BLaER1 (cell line): ENCODE measurements at regions not wholly inside any gene's neighbourhood (a gene's known extent, or its start where the extent isn't known, plus 50 kb on each side); places are given as distances from the start of the nearest gene placed in this dataset.
"Not testable (repeated sequence)": the region's sequence is repeated elsewhere in the genome, so short reads cannot be mapped to it uniquely, and the experiment has no call there.

Experiments used
- H3K27ac ChIP-seq: shearing (Covaris generic); formaldehyde crosslinking; 2 replicates; pipeline ENCODE4 v1.8.1; 2022
- H3K27me3 ChIP-seq: shearing (Covaris generic); formaldehyde crosslinking; 2 replicates; pipeline ENCODE4 v1.8.1; 2022
- H3K36me3 ChIP-seq: shearing (Covaris generic); formaldehyde crosslinking; 2 replicates; pipeline ENCODE4 v1.8.1; 2022
- H3K4me1 ChIP-seq: shearing (Covaris generic); formaldehyde crosslinking; 2 replicates; pipeline ENCODE4 v1.8.1; 2022
- H3K4me2 ChIP-seq: shearing (Covaris generic); formaldehyde crosslinking; 2 replicates; pipeline ENCODE4 v1.8.1; 2022
- H3K4me3 ChIP-seq: shearing (Covaris generic); formaldehyde crosslinking; 2 replicates; pipeline ENCODE4 v1.8.1; 2022
- H3K9ac ChIP-seq: shearing (Covaris generic); formaldehyde crosslinking; 2 replicates; pipeline ENCODE4 v1.8.1; 2022
- H3K9me3 ChIP-seq: shearing (Covaris generic); formaldehyde crosslinking; 2 replicates; pipeline ENCODE4 v1.8.1; 2022
- H4K20me1 ChIP-seq: shearing (Covaris generic); formaldehyde crosslinking; 2 replicates; pipeline ENCODE4 v1.8.1; 2022
- Cebpa-rat ChIP-seq: shearing (Covaris generic); IDR thresholded peaks from 2 replicates; pipeline ENCODE4 v1.8.1; 2022

- Histone ChIP-seq H3K27me3 (no peaks in the 10 kb centered on the region), H3K9ac (no peak overlapping the region), H3K4me3 (no peak overlapping the region), H3K4me1 (no peaks in the 10 kb centered on the region), H3K4me2 (no peak overlapping the region), H3K27ac (no peak overlapping the region), H3K9me3 (peaks cover 10% of the 10 kb centered on the region), H3K36me3 (no peaks in the 10 kb centered on the region), H4K20me1 (no peaks in the 10 kb centered on the region)
- no peak for TF ChIP-seq Cebpa-rat
Measured at GRCh38 chr6:66198062-66198624, 491.1 kb upstream of the EYS start.

- H4K20me1 ChIP-seq = no peaks in the 10 kb centered on the region
- H3K9me3 ChIP-seq = 0 out of 2 replicates have a peak, but pooled peaks cover 5% of the 10 kb centered on the region
- H3K27me3 ChIP-seq = no peaks in the 10 kb centered on the region
- no peaks in the 10 kb centered on the region for H3K36me3 ChIP-seq
- H3K4me1 ChIP-seq = no peaks in the 10 kb centered on the region
- H3K9ac ChIP-seq = no peak overlapping the region
- no peak overlapping the region for H3K27ac ChIP-seq
- H3K4me2 ChIP-seq = no peak overlapping the region
- H3K4me3 ChIP-seq = no peak overlapping the region
- no peak for TF ChIP-seq Cebpa-rat
Measured at GRCh38 chr6:66190858-66191257, 483.8 kb upstream of the EYS start.

GRCh38 chr6:66189915-66190314, 482.9 kb upstream of the EYS start:
- Histone ChIP-seq H3K27ac (no peak overlapping the region), H3K9me3 (0 out of 2 replicates have a peak, but pooled peaks cover 5% of the 10 kb centered on the region), H3K27me3 (no peaks in the 10 kb centered on the region), H3K36me3 (no peaks in the 10 kb centered on the region), H3K4me1 (no peaks in the 10 kb centered on the region), H3K9ac (no peak overlapping the region), H3K4me3 (no peak overlapping the region), H3K4me2 (no peak overlapping the region), H4K20me1 (no peaks in the 10 kb centered on the region)
- TF ChIP-seq Cebpa-rat = no peak

- Histone ChIP-seq H3K4me1 (no peaks in the 10 kb centered on the region), H3K9me3 (0 out of 2 replicates have a peak, but pooled peaks cover 5% of the 10 kb centered on the region), H3K27me3 (no peaks in the 10 kb centered on the region), H3K36me3 (no peaks in the 10 kb centered on the region), H3K9ac (no peak overlapping the region), H3K4me2 (no peak overlapping the region), H3K27ac (no peak overlapping the region), H4K20me1 (no peaks in the 10 kb centered on the region), H3K4me3 (no peak overlapping the region)
- TF ChIP-seq Cebpa-rat = no peak
Measured at GRCh38 chr6:66186756-66187155, 479.7 kb upstream of the EYS start.

GRCh38 chr6:66184091-66184490, 477.1 kb upstream of the EYS start:
- no peaks in the 10 kb centered on the region for H3K36me3 ChIP-seq
- H3K4me3 ChIP-seq = no peak overlapping the region
- no peaks in the 10 kb centered on the region for H3K4me1 ChIP-seq
- 0 out of 2 replicates have a peak, but pooled peaks cover 5% of the 10 kb centered on the region for H3K9me3 ChIP-seq
- no peak overlapping the region for H3K4me2 ChIP-seq
- H3K27ac ChIP-seq = no peak overlapping the region
- H3K9ac ChIP-seq = no peak overlapping the region
- no peaks in the 10 kb centered on the region for H4K20me1 ChIP-seq
- H3K27me3 ChIP-seq = no peaks in the 10 kb centered on the region
- TF ChIP-seq Cebpa-rat = no peak

- H3K4me3 ChIP-seq = no peak overlapping the region
- H3K9ac ChIP-seq = no peak overlapping the region
- no peak overlapping the region for H3K27ac ChIP-seq
- H3K4me1 ChIP-seq = no peaks in the 10 kb centered on the region
- no peak for TF ChIP-seq Cebpa-rat
- no peaks in the 10 kb centered on the region for H3K36me3 ChIP-seq
- H3K4me2 ChIP-seq = no peak overlapping the region
- H4K20me1 ChIP-seq = no peaks in the 10 kb centered on the region
- H3K9me3 ChIP-seq = no peaks in the 10 kb centered on the region
- H3K27me3 ChIP-seq = no peaks in the 10 kb centered on the region
Measured at GRCh38 chr6:66179361-66179760, 472.3 kb upstream of the EYS start.

- no peaks in the 10 kb centered on the region for H4K20me1 ChIP-seq
- no peak overlapping the region for H3K4me3 ChIP-seq
- no peak overlapping the region for H3K9ac ChIP-seq
- no peak overlapping the region for H3K4me2 ChIP-seq
- H3K36me3 ChIP-seq = no peaks in the 10 kb centered on the region
- peaks cover 21% of the 10 kb centered on the region for H3K9me3 ChIP-seq
- no peaks in the 10 kb centered on the region for H3K4me1 ChIP-seq
- no peak overlapping the region for H3K27ac ChIP-seq
- no peaks in the 10 kb centered on the region for H3K27me3 ChIP-seq
- TF ChIP-seq Cebpa-rat = no peak
Measured at GRCh38 chr6:66173587-66173986, 466.6 kb upstream of the EYS start.

GRCh38 chr6:66166713-66167112, 459.7 kb upstream of the EYS start:
- H4K20me1 ChIP-seq, H3K4me2 ChIP-seq, H3K4me3 ChIP-seq, H3K4me1 ChIP-seq, H3K27ac ChIP-seq, H3K36me3 ChIP-seq, H3K27me3 ChIP-seq, H3K9ac ChIP-seq: not testable (repeated sequence)
- H3K9me3 ChIP-seq = peaks cover 17% of the 10 kb centered on the region

- Histone ChIP-seq H3K36me3 (no peaks in the 10 kb centered on the region), H3K9me3 (peaks cover 32% of the 10 kb centered on the region), H3K4me3 (no peak overlapping the region), H3K9ac (no peak overlapping the region), H3K4me2 (no peak overlapping the region), H3K27ac (no peak overlapping the region), H3K4me1 (no peaks in the 10 kb centered on the region), H4K20me1 (no peaks in the 10 kb centered on the region), H3K27me3 (no peaks in the 10 kb centered on the region)
- no peak for TF ChIP-seq Cebpa-rat
Measured at GRCh38 chr6:66161546-66162108, 454.6 kb upstream of the EYS start.

- no peaks in the 10 kb centered on the region for H4K20me1 ChIP-seq
- no peak overlapping the region for H3K4me2 ChIP-seq
- no peak overlapping the region for H3K27ac ChIP-seq
- H3K27me3 ChIP-seq = no peaks in the 10 kb centered on the region
- TF ChIP-seq Cebpa-rat = no peak
- H3K36me3 ChIP-seq = no peaks in the 10 kb centered on the region
- H3K4me1 ChIP-seq = no peaks in the 10 kb centered on the region
- peaks cover 28% of the 10 kb centered on the region for H3K9me3 ChIP-seq
- H3K4me3 ChIP-seq = no peak overlapping the region
- no peak overlapping the region for H3K9ac ChIP-seq
Measured at GRCh38 chr6:66159937-66160336, 452.9 kb upstream of the EYS start.

GRCh38 chr6:66153247-66153646, 446.2 kb upstream of the EYS start:
- Histone ChIP-seq H3K36me3 (no peaks in the 10 kb centered on the region), H3K4me3 (no peak overlapping the region), H4K20me1 (no peaks in the 10 kb centered on the region), H3K4me2 (no peak overlapping the region), H3K27me3 (no peaks in the 10 kb centered on the region), H3K9me3 (no peaks in the 10 kb centered on the region), H3K27ac (no peak overlapping the region), H3K9ac (no peak overlapping the region), H3K4me1 (no peaks in the 10 kb centered on the region)
- TF ChIP-seq Cebpa-rat = no peak
